IMR-90 (cell line): ENCODE measurements at regions not wholly inside any gene's neighbourhood (a gene's known extent, or its start where the extent isn't known, plus 50 kb on each side); places are given as distances from the start of the nearest gene placed in this dataset.

Source experiments
- ATAC-seq: fragments of 200-7000 bp; cut with Tn5 transposase; 2 replicates; pipeline ENCODE4 v1.9.1; 2020; ENCODE audit warnings: low read depth, mild to moderate bottlenecking, moderate library complexity
- BruUV-seq: library from RNA; stranded (reverse); fragments of 400-500 nt; replicated peaks from 2 replicates; lab custom pipeline; 2021; lab: Mats Ljungman, UMichigan
- CTCF ChIA-PET: fragments of 300-600 bp; formaldehyde crosslinking; extraction: SDS; loops from one replicate; lab custom pipeline; 2021; ENCODE audit warnings: antibody characterized with exemption; lab: Yijun Ruan, JAX
- POLR2A ChIA-PET: fragments of 300-600 bp; sonication (Branson Sonifier 250); formaldehyde crosslinking; loops from one replicate; lab custom pipeline; 2022; ENCODE audit warnings: antibody characterized with exemption; ENCODE audit not compliant: unreplicated experiment; lab: Charles Lee
- DNase-seq: peaks from one replicate; pipeline ENCODE4 v3.0.0; 2013
- H2AFZ ChIP-seq: replicated peaks from 2 replicates; pipeline ENCODE3; 2013; ENCODE audit warnings: low read length, mild to moderate bottlenecking; ENCODE audit not compliant: poor library complexity
- H2AK5ac ChIP-seq: 2 replicates; pipeline ENCODE4 v1.6.1; 2013; ENCODE audit warnings: low read depth, low read length, inconsistent platforms
- H2AK9ac ChIP-seq: replicated peaks from 2 replicates; pipeline ENCODE3; 2013; ENCODE audit warnings: mild to moderate bottlenecking, low read depth, low read length, moderate library complexity; ENCODE audit not compliant: poor library complexity
- H2BK120ac ChIP-seq: 2 replicates; pipeline ENCODE4 v1.6.1; 2013; ENCODE audit warnings: low read depth, low read length, inconsistent platforms
- H2BK15ac ChIP-seq: 3 replicates; pipeline ENCODE4 v1.6.1; 2013; ENCODE audit warnings: low read depth, low read length, inconsistent platforms
- H2BK20ac ChIP-seq: 2 replicates; pipeline ENCODE4 v1.6.1; 2013; ENCODE audit warnings: low read depth, mild to moderate bottlenecking, inconsistent platforms, low read length, moderate library complexity
- H2BK5ac ChIP-seq: 2 replicates; pipeline ENCODE4 v1.6.1; 2013; ENCODE audit warnings: mild to moderate bottlenecking, low read depth, low read length, inconsistent platforms; ENCODE audit not compliant: poor library complexity, severe bottlenecking
- H3K14ac ChIP-seq: replicated peaks from 2 replicates; pipeline ENCODE4 v1.6.1; 2013; ENCODE audit warnings: low read depth, low read length, inconsistent platforms
- H3K18ac ChIP-seq: 2 replicates; pipeline ENCODE4 v1.6.1; 2013; ENCODE audit warnings: low read depth, low read length, control low read depth
- H3K23ac ChIP-seq: 2 replicates; pipeline ENCODE4 v1.6.1; 2013; ENCODE audit warnings: low read depth, low read length, inconsistent platforms
- H3K27ac ChIP-seq: 2 replicates; pipeline ENCODE4 v1.5.1; 2013; ENCODE audit warnings: mild to moderate bottlenecking, control low read depth, low read length; ENCODE audit not compliant: insufficient read depth
- H3K27me3 ChIP-seq: 2 replicates; pipeline ENCODE4 v1.6.1; 2013; ENCODE audit warnings: low read length; ENCODE audit not compliant: control insufficient read depth, insufficient read depth
- H3K36me3 ChIP-seq: 2 replicates; pipeline ENCODE4 v1.6.1; 2013; ENCODE audit warnings: low read length, mixed read lengths; ENCODE audit not compliant: control insufficient read depth, insufficient read depth
- H3K4ac ChIP-seq: 2 replicates; pipeline ENCODE4 v1.6.1; 2013; ENCODE audit warnings: low read depth, low read length, inconsistent platforms
- H3K4me1 ChIP-seq: 2 replicates; pipeline ENCODE4 v1.6.1; 2013; ENCODE audit warnings: low read length, mixed read lengths; ENCODE audit not compliant: control insufficient read depth, insufficient read depth
- H3K4me2 ChIP-seq: 2 replicates; pipeline ENCODE4 v1.6.1; 2013; ENCODE audit warnings: low read depth, mild to moderate bottlenecking, control low read depth, low read length, moderate library complexity
- H3K4me3 ChIP-seq: 2 replicates; pipeline ENCODE4 v1.5.1; 2013; ENCODE audit warnings: low read depth, mild to moderate bottlenecking, control low read depth, low read length, moderate library complexity; ENCODE audit not compliant: insufficient read depth
- H3K56ac ChIP-seq: 2 replicates; pipeline ENCODE4 v1.6.1; 2013; ENCODE audit warnings: low read length, inconsistent platforms; ENCODE audit not compliant: insufficient read depth; ENCODE audit errors: extremely low read depth
- H3K79me1 ChIP-seq, 2 experiments: 2 replicates each; pipeline ENCODE4 v1.6.1; 2013; ENCODE audit warnings: low read length in 2 of 2, inconsistent platforms in 1 of 2, low read depth in 1 of 2
- H3K9ac ChIP-seq: 2 replicates; pipeline ENCODE4 v1.6.1; 2013; ENCODE audit warnings: low read depth, low read length, control low read depth
- H3K9me1 ChIP-seq: 2 replicates; pipeline ENCODE4 v1.6.1; 2013; ENCODE audit warnings: low read length, inconsistent platforms; ENCODE audit not compliant: insufficient read depth
- H3K9me3 ChIP-seq: 2 replicates; pipeline ENCODE4 v1.6.1; 2013; ENCODE audit warnings: low read length; ENCODE audit not compliant: control insufficient read depth, insufficient read depth
- H4K20me1 ChIP-seq: 2 replicates; pipeline ENCODE4 v1.6.1; 2013; ENCODE audit warnings: low read length, inconsistent platforms; ENCODE audit not compliant: insufficient read depth
- H4K5ac ChIP-seq: 2 replicates; pipeline ENCODE4 v1.6.1; 2013; ENCODE audit warnings: mild to moderate bottlenecking, low read depth, low read length, control low read depth
- H4K8ac ChIP-seq, 2 experiments: 2 replicates each; pipeline ENCODE4 v1.6.1; 2013; ENCODE audit warnings: low read depth in 2 of 2, low read length in 2 of 2, control low read depth in 1 of 2, inconsistent platforms in 1 of 2
- H4K91ac ChIP-seq: 2 replicates; pipeline ENCODE4 v1.6.1; 2013; ENCODE audit warnings: low read depth, low read length, inconsistent platforms; ENCODE audit not compliant: insufficient read depth
- BHLHE40 ChIP-seq: fragments of 150-350 bp; IDR thresholded peaks from 2 replicates; pipeline ENCODE4 v1.6.1; 2016; ENCODE audit warnings: mild to moderate bottlenecking, low read depth, low read length
- CEBPB ChIP-seq: IDR thresholded peaks from 2 replicates; pipeline ENCODE4 v1.6.1; 2012; ENCODE audit warnings: low read depth, low read length, improper control_type of control experiment
- CHD1 ChIP-seq: IDR thresholded peaks from 2 replicates; pipeline ENCODE4 v1.6.1; 2012; ENCODE audit warnings: low read depth, low read length, improper control_type of control experiment
- CTCF ChIP-seq: conservative IDR thresholded peaks from 2 replicates; pipeline ENCODE4 v1.5.1; 2012; ENCODE audit warnings: mild to moderate bottlenecking, low read depth, low read length, improper control_type of control experiment
- MAFK ChIP-seq: IDR thresholded peaks from 2 replicates; pipeline ENCODE4 v1.6.1; 2012; ENCODE audit warnings: low read depth, low read length, improper control_type of control experiment
- NFE2L2 ChIP-seq: fragments of 150-350 bp; IDR thresholded peaks from 2 replicates; pipeline ENCODE4 v1.6.1; 2016; ENCODE audit warnings: low read depth, mild to moderate bottlenecking, low read length
- RAD21 ChIP-seq: IDR thresholded peaks from 2 replicates; pipeline ENCODE4 v1.6.1; 2012; ENCODE audit warnings: low read length, improper control_type of control experiment
- RFX5 ChIP-seq: IDR thresholded peaks from 2 replicates; pipeline ENCODE4 v1.8.0; 2012; ENCODE audit warnings: low read depth, mild to moderate bottlenecking, low read length, moderate library complexity
- SMC3 ChIP-seq: fragments of 150-350 bp; IDR thresholded peaks from 2 replicates; pipeline ENCODE4 v1.6.1; 2016; ENCODE audit warnings: low read depth, mild to moderate bottlenecking, antibody characterized with exemption, low read length, moderate library complexity
- USF2 ChIP-seq: fragments of 150-350 bp; IDR thresholded peaks from 2 replicates; pipeline ENCODE4 v1.6.1; 2017; ENCODE audit warnings: mild to moderate bottlenecking, antibody characterized with exemption, low read length, low read depth
- WGBS, 2 experiments: methylation state at CpG; one replicate each; pipeline versions ENCODE4 v1.1.5 to v1.1.7; 2013; ENCODE audit warnings: missing lambda C conversion rate in 2 of 2; ENCODE audit not compliant: insufficient read length in 1 of 2; ENCODE audit errors: extremely low coverage in 2 of 2; 5-methylcytosine and 5-hydroxymethylcytosine counted together
- dilution Hi-C: fragments of 300-500 bp; cut with HindIII; formaldehyde crosslinking; loops from one replicate; pipeline ENCODE4 v1.14.3; 2018; ENCODE audit warnings: low sequenced_read_pairs; ENCODE audit not compliant: unreplicated experiment
- in situ Hi-C: fragments of 300-500 bp; cut with MboI; formaldehyde crosslinking; loops from 3 replicates; pipeline ENCODE4 v1.14.3; 2019; ENCODE audit warnings: low sequenced_read_pairs, inconsistent platforms, mixed read lengths
- intact Hi-C: fragments of 100-400 bp; cut with micrococcal nuclease; formaldehyde crosslinking; loops from 2 replicates; pipeline ENCODE4 v1.10.0; 2022

GRCh38 chr10:94107191-94107590 is 113.5 kb downstream of the PLCE1 start:
- H3K4me1 ChIP-seq: peaks cover 20% of the 10 kb centered on the region
- in situ Hi-C loops (no loop called here), dilution Hi-C loops (no loop called here), intact Hi-C loops (no loop called here)
- H2BK20ac ChIP-seq: 0 out of 2 replicates have a peak overlapping the region, but pooled peaks have one; percentile 10
- peaks cover 4% of the 10 kb centered on the region; the same call in 1 of the 2 replicates for H4K20me1 ChIP-seq
- no peak overlapping the region; the same call in 1 of the 2 replicates for H2AK5ac ChIP-seq
- H3K18ac ChIP-seq: no peak overlapping the region
- no peak overlapping the region for H4K5ac ChIP-seq
- no peak overlapping the region for H2BK120ac ChIP-seq
- H3K23ac ChIP-seq: 0 out of 2 replicates have a peak overlapping the region, but pooled peaks have one; percentile 12
- no peak for ATAC-seq
- H2AK9ac ChIP-seq: no peak overlapping the region
- H2AFZ ChIP-seq: no peak overlapping the region
- TF ChIP-seq RFX5: no peak
- TF ChIP-seq RAD21: no peak
- no peak for TF ChIP-seq CEBPB
- no peak for TF ChIP-seq MAFK
- TF ChIP-seq CTCF: no peak
- no peak for TF ChIP-seq BHLHE40
- no peak for TF ChIP-seq NFE2L2
- TF ChIP-seq USF2: no peak
- no peak for TF ChIP-seq CHD1
- TF ChIP-seq SMC3: no peak
- no peak overlapping the region for H3K4me2 ChIP-seq
- H3K36me3 ChIP-seq: no peaks in the 10 kb centered on the region
- no peak overlapping the region for H3K56ac ChIP-seq
- H2BK5ac ChIP-seq: no peak overlapping the region
- H3K9ac ChIP-seq: no peak overlapping the region
- H2BK15ac ChIP-seq: 0 out of 3 replicates have a peak overlapping the region, but pooled peaks have one; percentile 16
- H4K8ac ChIP-seq: no peak overlapping the region
- H3K4ac ChIP-seq: no peak overlapping the region
- BruUV-seq: no TSS peak
- no peak for DNase-seq
- ChIA-PET CTCF (no interaction called here), POLR2A (no interaction called here)
- H3K14ac ChIP-seq: no peak overlapping the region
- H3K9me3 ChIP-seq: no peaks in the 10 kb centered on the region
- H3K4me3 ChIP-seq: no peak overlapping the region
- no peak overlapping the region for H3K27ac ChIP-seq
- WGBS, 2 experiments: no CpG with 5 or more reads among the region's 2 CpGs
- no peak overlapping the region for H4K91ac ChIP-seq
- no peaks in the 10 kb centered on the region for H3K79me1 ChIP-seq
- H3K27me3 ChIP-seq: no peaks in the 10 kb centered on the region; the same call in 1 of the 2 replicates
- H3K9me1 ChIP-seq: peaks cover 21% of the 10 kb centered on the region
